GM12878 (cell line): ENCODE measurements at regions not wholly inside any gene's neighbourhood (a gene's known extent, or its start where the extent isn't known, plus 50 kb on each side); places are given as distances from the start of the nearest gene placed in this dataset.

Experiments used
- ATAC-seq: fragments of 200-7000 bp; cut with Tn5 transposase; 3 replicates; pipeline ENCODE4 v1.9.1; 2020; ENCODE audit warnings: mild to moderate bottlenecking, moderate library complexity
- BruUV-seq: library from RNA; stranded (reverse); fragments of 400-500 nt; replicated peaks from 2 replicates; lab custom pipeline; 2021; lab: Mats Ljungman, UMichigan
- CTCF ChIA-PET: fragments of 300-600 bp; sonication (Branson Sonifier 250); formaldehyde crosslinking; extraction: SDS; loops from one replicate; lab custom pipeline; 2021; ENCODE audit warnings: inconsistent platforms; lab: Yijun Ruan, JAX
- POLR2A ChIA-PET: fragments of 350-600 bp; formaldehyde crosslinking; extraction: SDS; loops from one replicate; lab custom pipeline; 2021; ENCODE audit warnings: inconsistent platforms; lab: Charles Lee
- RAD21 ChIA-PET: fragments of 300-600 bp; sonication (Branson Sonifier 250); formaldehyde crosslinking; loops from one replicate; lab custom pipeline; 2023; ENCODE audit warnings: antibody characterized with exemption; ENCODE audit not compliant: unreplicated experiment; lab: Charles Lee
- SMC1A ChIA-PET: fragments of 300-600 bp; sonication (Branson Sonifier 250); formaldehyde crosslinking; loops from one replicate; lab custom pipeline; 2023; ENCODE audit not compliant: unreplicated experiment, uncharacterized antibody; lab: Charles Lee
- DNase-seq: peaks from one replicate; pipeline ENCODE4 v3.0.0-alpha.2; 2011; ENCODE audit warnings: low read depth, low spot score
- FAIRE-seq: peaks from 3 replicates; lab custom pipeline; 2011; peaks lifted over from hg19 to GRCh38; lab: Jason Lieb, UNC
- H2AFZ ChIP-seq: 2 replicates; pipeline ENCODE4 v1.6.0; 2011; ENCODE audit warnings: low read depth, low read length, control low read depth; ENCODE audit not compliant: control insufficient read depth
- H3K27ac ChIP-seq: 2 replicates; pipeline ENCODE4 v1.5.1; 2011; ENCODE audit warnings: control low read depth; ENCODE audit not compliant: control insufficient read depth, insufficient read depth
- H3K27me3 ChIP-seq, 2 experiments: replicated peaks in 1 of 2; 2 replicates each; pipeline versions ENCODE4 v1.6.0 to v1.6.1; 2011; ENCODE audit warnings: low read length in 1 of 2; ENCODE audit not compliant: control insufficient read depth in 2 of 2, insufficient read depth in 2 of 2
- H3K36me3 ChIP-seq, 2 experiments: 2 replicates each; pipeline ENCODE4 v1.5.1; 2011; ENCODE audit warnings: low read length in 1 of 2; ENCODE audit not compliant: control insufficient read depth in 2 of 2, insufficient read depth in 2 of 2
- H3K4me1 ChIP-seq: 2 replicates; pipeline ENCODE4 v1.6.1; 2011; ENCODE audit warnings: mild to moderate bottlenecking, low read length, moderate library complexity, mixed read lengths; ENCODE audit not compliant: control insufficient read depth, insufficient read depth
- H3K4me2 ChIP-seq: 2 replicates; pipeline ENCODE4 v1.6.0; 2011; ENCODE audit warnings: control low read depth; ENCODE audit not compliant: control insufficient read depth, insufficient read depth
- H3K4me3 ChIP-seq: fragments of 200-600 bp; sonication (generic); 2 replicates; pipeline ENCODE4 v1.5.1; 2016
- H3K79me2 ChIP-seq: 2 replicates; pipeline ENCODE4 v1.6.0; 2011; ENCODE audit warnings: low read length; ENCODE audit not compliant: control insufficient read depth, insufficient read depth
- H3K9ac ChIP-seq: 2 replicates; pipeline ENCODE4 v1.8.0; 2011; ENCODE audit warnings: low read length, control low read depth, mixed read lengths; ENCODE audit not compliant: control insufficient read depth, insufficient read depth
- H3K9me3 ChIP-seq: replicated peaks from 3 replicates; pipeline ENCODE4 v1.5.1; 2011; ENCODE audit warnings: mild to moderate bottlenecking, low read length; ENCODE audit not compliant: control insufficient read depth, insufficient read depth
- H4K20me1 ChIP-seq: 2 replicates; pipeline ENCODE4 v1.6.0; 2011; ENCODE audit not compliant: control insufficient read depth, insufficient read depth
- MEF2B ChIP-seq: fragments of 450-650 bp; IDR thresholded peaks from 2 replicates; pipeline ENCODE4 v1.6.1; 2018; ENCODE audit warnings: mild to moderate bottlenecking, moderate library complexity; ENCODE audit not compliant: partially characterized antibody, poor library complexity, severe bottlenecking
- NFYB ChIP-seq: IDR thresholded peaks from 2 replicates; pipeline ENCODE4 v1.6.1; 2011; ENCODE audit warnings: low read depth, mild to moderate bottlenecking, low read length, improper control_type of control experiment, moderate library complexity; ENCODE audit not compliant: insufficient read depth
- REST ChIP-seq: IDR thresholded peaks from 2 replicates; pipeline ENCODE4 v1.6.1; 2012; ENCODE audit warnings: mild to moderate bottlenecking, low read depth, low read length
- RUNX3 ChIP-seq: IDR thresholded peaks from 2 replicates; pipeline ENCODE4 v1.6.1; 2012; ENCODE audit warnings: low read length, inconsistent platforms
- ZNF687 ChIP-seq: fragments of 450-650 bp; IDR thresholded peaks from 2 replicates; pipeline ENCODE4 v1.6.1; 2017; ENCODE audit warnings: mild to moderate bottlenecking, moderate library complexity
- WGBS: methylation state at CpG from one replicate; pipeline ENCODE4 v1.1.6; 2016; ENCODE audit warnings: low lambda C conversion rate; ENCODE audit not compliant: insufficient replicate concordance, insufficient coverage; ENCODE audit errors: missing lambda C conversion rate; 5-methylcytosine and 5-hydroxymethylcytosine counted together
- in situ Hi-C: fragments of 300-500 bp; cut with MboI; formaldehyde crosslinking; loops from 9 replicates; pipeline ENCODE4 v1.14.3; 2018; ENCODE audit warnings: mixed read lengths
- intact Hi-C: fragments of 100-400 bp; cut with micrococcal nuclease; formaldehyde crosslinking; loops from one replicate; pipeline ENCODE4 v1.14.2; 2022; ENCODE audit not compliant: unreplicated experiment
- TF ChIP-seq, protein P1 (sequence below): IDR thresholded peaks from 2 replicates; pipeline ENCODE4 v1.6.1; 2012; ENCODE audit warnings: improper control_type of control experiment, low read depth, low read length; ENCODE audit not compliant: insufficient replicate concordance
- TF ChIP-seq, protein P2 (sequence below): fragments of 450-650 bp; conservative IDR thresholded peaks from 2 replicates; pipeline ENCODE4 v1.6.1; 2017; ENCODE audit warnings: mild to moderate bottlenecking, moderate library complexity

- TF ChIP-seq, protein P1, sequence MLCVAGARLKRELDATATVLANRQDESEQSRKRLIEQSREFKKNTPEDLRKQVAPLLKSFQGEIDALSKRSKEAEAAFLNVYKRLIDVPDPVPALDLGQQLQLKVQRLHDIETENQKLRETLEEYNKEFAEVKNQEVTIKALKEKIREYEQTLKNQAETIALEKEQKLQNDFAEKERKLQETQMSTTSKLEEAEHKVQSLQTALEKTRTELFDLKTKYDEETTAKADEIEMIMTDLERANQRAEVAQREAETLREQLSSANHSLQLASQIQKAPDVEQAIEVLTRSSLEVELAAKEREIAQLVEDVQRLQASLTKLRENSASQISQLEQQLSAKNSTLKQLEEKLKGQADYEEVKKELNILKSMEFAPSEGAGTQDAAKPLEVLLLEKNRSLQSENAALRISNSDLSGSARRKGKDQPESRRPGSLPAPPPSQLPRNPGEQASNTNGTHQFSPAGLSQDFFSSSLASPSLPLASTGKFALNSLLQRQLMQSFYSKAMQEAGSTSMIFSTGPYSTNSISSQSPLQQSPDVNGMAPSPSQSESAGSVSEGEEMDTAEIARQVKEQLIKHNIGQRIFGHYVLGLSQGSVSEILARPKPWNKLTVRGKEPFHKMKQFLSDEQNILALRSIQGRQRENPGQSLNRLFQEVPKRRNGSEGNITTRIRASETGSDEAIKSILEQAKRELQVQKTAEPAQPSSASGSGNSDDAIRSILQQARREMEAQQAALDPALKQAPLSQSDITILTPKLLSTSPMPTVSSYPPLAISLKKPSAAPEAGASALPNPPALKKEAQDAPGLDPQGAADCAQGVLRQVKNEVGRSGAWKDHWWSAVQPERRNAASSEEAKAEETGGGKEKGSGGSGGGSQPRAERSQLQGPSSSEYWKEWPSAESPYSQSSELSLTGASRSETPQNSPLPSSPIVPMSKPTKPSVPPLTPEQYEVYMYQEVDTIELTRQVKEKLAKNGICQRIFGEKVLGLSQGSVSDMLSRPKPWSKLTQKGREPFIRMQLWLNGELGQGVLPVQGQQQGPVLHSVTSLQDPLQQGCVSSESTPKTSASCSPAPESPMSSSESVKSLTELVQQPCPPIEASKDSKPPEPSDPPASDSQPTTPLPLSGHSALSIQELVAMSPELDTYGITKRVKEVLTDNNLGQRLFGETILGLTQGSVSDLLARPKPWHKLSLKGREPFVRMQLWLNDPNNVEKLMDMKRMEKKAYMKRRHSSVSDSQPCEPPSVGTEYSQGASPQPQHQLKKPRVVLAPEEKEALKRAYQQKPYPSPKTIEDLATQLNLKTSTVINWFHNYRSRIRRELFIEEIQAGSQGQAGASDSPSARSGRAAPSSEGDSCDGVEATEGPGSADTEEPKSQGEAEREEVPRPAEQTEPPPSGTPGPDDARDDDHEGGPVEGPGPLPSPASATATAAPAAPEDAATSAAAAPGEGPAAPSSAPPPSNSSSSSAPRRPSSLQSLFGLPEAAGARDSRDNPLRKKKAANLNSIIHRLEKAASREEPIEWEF, result no peak
Observed at GRCh38 chr5:105172918-105173317, 1610.3 kb upstream of the NUDT12 start (continued).

DNA sequence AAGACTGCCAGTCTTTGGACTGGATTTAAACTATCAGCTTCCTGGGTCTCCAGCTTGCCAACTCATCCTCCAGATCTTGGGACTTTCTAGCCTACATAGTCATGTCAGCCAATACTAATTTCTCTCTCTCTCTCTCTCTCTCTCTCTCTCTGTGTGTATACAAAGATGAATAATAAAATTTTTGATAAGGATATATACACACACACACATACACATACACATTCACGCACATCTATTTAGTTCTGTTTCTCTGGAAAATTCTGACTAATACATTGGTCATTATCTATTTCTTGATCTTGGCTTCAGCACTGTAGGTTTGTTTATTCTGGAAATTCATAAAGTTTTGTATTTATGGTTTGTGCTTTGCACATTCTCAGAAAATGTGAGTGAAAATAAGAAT lies 1606.2 kb upstream of the NUDT12 start:
- H3K4me3 ChIP-seq, result no peak overlapping the region
- ChIA-PET POLR2A (no interaction called here), CTCF (no interaction called here), SMC1A (no interaction called here), RAD21 (no interaction called here)
- in situ Hi-C loops (no loop called here), intact Hi-C loops (loop anchor here (1.0 kb wide), 1 partner anchor 74 kb away; no protein-coding TSS in a partner anchor)
- H4K20me1 ChIP-seq, result no peaks in the 10 kb centered on the region
- no peaks in the 10 kb centered on the region for H3K36me3 ChIP-seq
- no peaks in the 10 kb centered on the region for H3K9me3 ChIP-seq
- H2AFZ ChIP-seq, result no peak overlapping the region
- H3K4me2 ChIP-seq, result no peak overlapping the region
- no peak for FAIRE-seq
- H3K4me1 ChIP-seq, result no peaks in the 10 kb centered on the region
- no peaks in the 10 kb centered on the region for H3K79me2 ChIP-seq
- H3K27me3 ChIP-seq, result no peaks in the 10 kb centered on the region
- no peak overlapping the region for H3K27ac ChIP-seq
- no TSS peak for BruUV-seq
- DNase-seq, result no peak
- H3K9ac ChIP-seq, result no peak overlapping the region
- WGBS, result 12% methylated on average over 1 of the region's 1 CpG
- ATAC-seq, result no peak
- TF ChIP-seq MEF2B (no peak), ZNF687 (no peak), RUNX3 (no peak), NFYB (no peak), REST (no peak)
- TF ChIP-seq, protein P2, sequence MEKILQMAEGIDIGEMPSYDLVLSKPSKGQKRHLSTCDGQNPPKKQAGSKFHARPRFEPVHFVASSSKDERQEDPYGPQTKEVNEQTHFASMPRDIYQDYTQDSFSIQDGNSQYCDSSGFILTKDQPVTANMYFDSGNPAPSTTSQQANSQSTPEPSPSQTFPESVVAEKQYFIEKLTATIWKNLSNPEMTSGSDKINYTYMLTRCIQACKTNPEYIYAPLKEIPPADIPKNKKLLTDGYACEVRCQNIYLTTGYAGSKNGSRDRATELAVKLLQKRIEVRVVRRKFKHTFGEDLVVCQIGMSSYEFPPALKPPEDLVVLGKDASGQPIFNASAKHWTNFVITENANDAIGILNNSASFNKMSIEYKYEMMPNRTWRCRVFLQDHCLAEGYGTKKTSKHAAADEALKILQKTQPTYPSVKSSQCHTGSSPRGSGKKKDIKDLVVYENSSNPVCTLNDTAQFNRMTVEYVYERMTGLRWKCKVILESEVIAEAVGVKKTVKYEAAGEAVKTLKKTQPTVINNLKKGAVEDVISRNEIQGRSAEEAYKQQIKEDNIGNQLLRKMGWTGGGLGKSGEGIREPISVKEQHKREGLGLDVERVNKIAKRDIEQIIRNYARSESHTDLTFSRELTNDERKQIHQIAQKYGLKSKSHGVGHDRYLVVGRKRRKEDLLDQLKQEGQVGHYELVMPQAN, result no peak
